Peyer's patch (tissue), 4 donors: ENCODE measurements at regions not wholly inside any gene's neighbourhood (a gene's known extent, or its start where the extent isn't known, plus 50 kb on each side); places are given as distances from the start of the nearest gene placed in this dataset.

Experiments used
- POLR2A ChIP-seq, 2 donors: fragments of 450-650 bp; IDR thresholded peaks; one replicate each; pipeline ENCODE4 v1.5.1; 2017; ENCODE audit warnings: antibody characterized with exemption in 2 of 2, mild to moderate bottlenecking in 2 of 2, moderate library complexity in 2 of 2
- TF ChIP-seq, protein P1 (sequence below), 6 experiments: fragments of 450-650 bp in 4 of 6; fragments of 200-600 bp in 2 of 6; sonication (generic) in 1 of 6; IDR thresholded peaks; one replicate each; pipeline ENCODE4 v1.5.1; 2017 to 2019; ENCODE audit warnings: antibody characterized with exemption in 6 of 6, mild to moderate bottlenecking in 3 of 6, moderate library complexity in 1 of 6

DNA sequence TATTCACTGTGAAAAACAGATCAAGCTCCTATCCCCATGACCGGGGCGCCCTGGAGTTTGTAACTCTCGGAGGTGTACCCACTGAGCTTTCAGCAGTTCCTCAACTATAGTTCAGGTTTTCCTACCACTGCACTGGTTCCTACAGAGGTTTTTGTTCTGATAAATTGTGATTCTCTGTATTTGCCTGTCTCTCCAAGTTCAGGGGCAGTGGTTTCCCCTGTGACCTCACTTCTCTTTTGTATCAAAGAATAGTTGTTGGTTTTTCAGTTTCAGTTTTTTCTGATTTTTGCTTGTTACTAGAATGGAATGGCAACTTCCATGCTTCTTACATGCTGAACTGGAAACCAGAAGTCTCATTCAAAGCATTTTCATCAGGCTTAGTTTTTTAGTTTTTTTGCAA lies 56.8 kb upstream of the PLS3 start:
- TF ChIP-seq, protein P1, sequence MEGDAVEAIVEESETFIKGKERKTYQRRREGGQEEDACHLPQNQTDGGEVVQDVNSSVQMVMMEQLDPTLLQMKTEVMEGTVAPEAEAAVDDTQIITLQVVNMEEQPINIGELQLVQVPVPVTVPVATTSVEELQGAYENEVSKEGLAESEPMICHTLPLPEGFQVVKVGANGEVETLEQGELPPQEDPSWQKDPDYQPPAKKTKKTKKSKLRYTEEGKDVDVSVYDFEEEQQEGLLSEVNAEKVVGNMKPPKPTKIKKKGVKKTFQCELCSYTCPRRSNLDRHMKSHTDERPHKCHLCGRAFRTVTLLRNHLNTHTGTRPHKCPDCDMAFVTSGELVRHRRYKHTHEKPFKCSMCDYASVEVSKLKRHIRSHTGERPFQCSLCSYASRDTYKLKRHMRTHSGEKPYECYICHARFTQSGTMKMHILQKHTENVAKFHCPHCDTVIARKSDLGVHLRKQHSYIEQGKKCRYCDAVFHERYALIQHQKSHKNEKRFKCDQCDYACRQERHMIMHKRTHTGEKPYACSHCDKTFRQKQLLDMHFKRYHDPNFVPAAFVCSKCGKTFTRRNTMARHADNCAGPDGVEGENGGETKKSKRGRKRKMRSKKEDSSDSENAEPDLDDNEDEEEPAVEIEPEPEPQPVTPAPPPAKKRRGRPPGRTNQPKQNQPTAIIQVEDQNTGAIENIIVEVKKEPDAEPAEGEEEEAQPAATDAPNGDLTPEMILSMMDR (IDR thresholded peaks at IDR 0.05): no peak
- TF ChIP-seq POLR2A (IDR thresholded peaks at IDR 0.05): no peak
